GM20431 (cell line): ENCODE measurements at regions not wholly inside any gene's neighbourhood (a gene's known extent, or its start where the extent isn't known, plus 50 kb on each side); places are given as distances from the start of the nearest gene placed in this dataset.

Experiments used
- in situ Hi-C: fragments of 300-500 bp; cut with MseI, MboI; formaldehyde crosslinking; loops from one replicate; pipeline ENCODE4 v1.15.0; 2020; ENCODE audit warnings: low sequenced_read_pairs; ENCODE audit not compliant: unreplicated experiment

DNA sequence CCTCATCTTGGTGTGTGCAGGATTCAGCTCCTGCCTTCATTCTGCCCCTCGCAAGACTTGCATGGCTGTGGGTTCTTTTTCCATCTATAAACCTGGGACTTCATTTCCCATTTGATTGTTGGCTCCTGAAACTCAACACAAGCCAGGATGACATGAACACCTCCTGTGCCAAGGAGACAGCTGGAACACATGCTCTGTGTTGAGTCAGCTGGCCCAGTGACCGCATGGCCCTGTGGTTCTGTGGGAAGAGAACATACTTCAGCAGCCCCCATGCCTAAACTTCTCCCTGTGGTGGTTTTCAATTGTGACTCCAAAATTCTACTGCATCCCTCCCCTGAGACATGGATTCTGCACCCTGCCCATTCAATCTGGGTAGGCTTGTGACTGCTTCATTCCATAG, 57.9 kb upstream of the FOXF1 start:
- in situ Hi-C loops: no loop called here

- in situ Hi-C loops: no loop called here
Measured at GRCh38 chr16:86455116-86455515, 55.2 kb upstream of the FOXF1 start.

DNA sequence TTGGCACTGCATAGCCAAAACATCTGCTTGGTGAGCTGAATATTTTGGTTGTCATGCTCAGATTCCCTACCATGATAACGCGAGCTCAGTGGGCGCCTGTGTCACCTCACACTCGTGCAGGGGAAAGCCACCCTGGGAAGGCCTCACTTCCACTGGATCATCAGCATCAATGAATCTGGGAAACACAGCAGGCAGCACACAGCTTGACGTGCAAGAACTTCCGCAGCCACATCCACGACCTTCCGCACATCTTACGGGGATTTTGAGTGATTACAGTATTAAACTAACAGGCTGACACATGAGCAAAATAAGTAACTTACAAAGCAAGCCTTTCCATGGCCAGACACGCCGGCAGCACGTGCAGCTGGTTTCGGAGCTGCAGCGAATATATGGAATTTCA, 54.7 kb upstream of the FOXF1 start:
- in situ Hi-C loops: no loop called here

GRCh38 chr16:86457501-86458148, 52.7 kb upstream of the FOXF1 start:
- in situ Hi-C loops: no loop called here

DNA sequence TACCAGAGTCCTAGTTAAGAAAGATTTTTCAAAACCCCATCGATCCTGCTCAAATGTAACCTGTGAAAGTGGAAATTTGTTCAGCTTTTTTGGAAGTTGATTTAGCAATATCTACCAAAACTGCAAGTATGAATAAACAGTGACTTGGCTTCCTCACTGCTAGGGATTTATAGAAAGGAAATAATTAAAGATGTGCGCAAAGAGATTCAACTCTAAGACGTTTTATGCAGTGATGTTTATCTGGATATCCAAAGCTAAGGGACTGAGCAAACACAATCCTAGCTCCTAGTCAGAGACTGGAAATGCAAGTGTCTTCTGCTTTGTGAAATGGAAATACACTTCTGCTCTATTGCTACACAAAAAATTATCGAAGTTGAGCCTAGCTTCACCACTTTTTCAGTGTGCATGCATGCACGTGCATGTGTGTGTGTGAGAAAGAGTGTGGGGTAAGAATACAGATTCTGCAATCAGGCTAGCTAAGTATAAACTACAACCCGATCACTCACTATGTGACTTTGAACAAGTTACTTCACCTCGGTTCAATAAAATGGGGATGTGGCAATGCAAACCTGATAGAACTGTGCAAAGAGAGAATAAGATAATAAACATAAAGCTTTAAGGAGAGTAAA, 52.1 kb upstream of the FOXF1 start:
- in situ Hi-C loops: no loop called here

GRCh38 chr16:86459266-86459665, 51.1 kb upstream of the FOXF1 start:
- in situ Hi-C loops: no loop called here
